ENCODE measurements at regions not wholly inside any gene's neighbourhood (a gene's known extent, or its start where the extent isn't known, plus 50 kb on each side); places are given as distances from the start of the nearest gene placed in this dataset.

DNA sequence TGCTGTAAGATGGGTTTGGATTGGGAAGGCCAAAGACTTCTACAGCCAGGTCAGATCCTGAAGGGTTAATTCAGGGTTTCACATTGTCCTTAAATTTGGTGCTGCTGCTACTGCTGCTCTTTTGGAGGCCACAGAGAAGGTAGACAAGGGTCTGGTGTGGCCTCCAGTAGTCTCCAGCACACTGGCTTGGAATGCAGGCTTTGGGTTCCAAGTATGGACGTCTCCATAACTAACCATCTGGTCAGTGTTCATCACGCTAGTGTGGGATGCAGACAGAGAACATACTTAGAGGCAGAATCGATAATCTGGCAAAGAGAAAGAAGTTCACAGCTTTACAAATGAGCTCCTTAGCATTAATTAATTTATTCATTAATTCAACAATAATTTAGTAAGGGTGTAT lies 154.1 kb downstream of the ZBTB18 start:
- DNase-seq (ENCODE audit: low read depth), result no peak
- TF ChIP-seq, protein P1, sequence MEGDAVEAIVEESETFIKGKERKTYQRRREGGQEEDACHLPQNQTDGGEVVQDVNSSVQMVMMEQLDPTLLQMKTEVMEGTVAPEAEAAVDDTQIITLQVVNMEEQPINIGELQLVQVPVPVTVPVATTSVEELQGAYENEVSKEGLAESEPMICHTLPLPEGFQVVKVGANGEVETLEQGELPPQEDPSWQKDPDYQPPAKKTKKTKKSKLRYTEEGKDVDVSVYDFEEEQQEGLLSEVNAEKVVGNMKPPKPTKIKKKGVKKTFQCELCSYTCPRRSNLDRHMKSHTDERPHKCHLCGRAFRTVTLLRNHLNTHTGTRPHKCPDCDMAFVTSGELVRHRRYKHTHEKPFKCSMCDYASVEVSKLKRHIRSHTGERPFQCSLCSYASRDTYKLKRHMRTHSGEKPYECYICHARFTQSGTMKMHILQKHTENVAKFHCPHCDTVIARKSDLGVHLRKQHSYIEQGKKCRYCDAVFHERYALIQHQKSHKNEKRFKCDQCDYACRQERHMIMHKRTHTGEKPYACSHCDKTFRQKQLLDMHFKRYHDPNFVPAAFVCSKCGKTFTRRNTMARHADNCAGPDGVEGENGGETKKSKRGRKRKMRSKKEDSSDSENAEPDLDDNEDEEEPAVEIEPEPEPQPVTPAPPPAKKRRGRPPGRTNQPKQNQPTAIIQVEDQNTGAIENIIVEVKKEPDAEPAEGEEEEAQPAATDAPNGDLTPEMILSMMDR (IDR thresholded peaks at IDR 0.05; ENCODE audit: control insufficient read depth, insufficient read depth, low read depth, low read length, missing control alignments), result no peak
- H3K4me3 ChIP-seq (ENCODE audit: control insufficient read depth, low read depth, low read length), result no peak overlapping the region

- DNase-seq (ENCODE audit: low read depth), result no peak
- TF ChIP-seq, protein P1 (IDR thresholded peaks at IDR 0.05; ENCODE audit: control insufficient read depth, insufficient read depth, low read depth, low read length, missing control alignments), result no peak
- no peak overlapping the region for H3K4me3 ChIP-seq (ENCODE audit: control insufficient read depth, low read depth, low read length)
Observed at GRCh38 chr1:244205906-244206305, 154.8 kb downstream of the ZBTB18 start.

- TF ChIP-seq, protein P1 (IDR thresholded peaks at IDR 0.05; ENCODE audit: control insufficient read depth, insufficient read depth, low read depth, low read length, missing control alignments), result no peak
- no peak overlapping the region for H3K4me3 ChIP-seq (ENCODE audit: control insufficient read depth, low read depth, low read length)
- peak; percentile 18 for DNase-seq (ENCODE audit: low read depth)
Observed at GRCh38 chr1:244207042-244207934, 156.2 kb downstream of the ZBTB18 start.

DNA sequence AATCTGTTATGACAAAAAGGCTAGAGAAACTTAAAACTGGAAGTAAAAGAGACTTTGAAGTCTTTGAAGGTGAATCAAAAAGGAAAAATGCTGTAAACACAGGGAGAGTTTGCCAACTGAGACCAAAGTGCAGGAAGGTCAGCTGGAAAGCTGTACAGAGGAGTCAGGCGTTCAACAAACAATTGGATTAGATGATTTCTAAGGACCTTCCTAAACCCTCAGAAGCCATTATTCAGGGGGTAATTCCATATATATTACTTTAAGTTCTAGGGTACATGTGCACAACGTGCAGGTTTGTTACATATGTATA lies 156.8 kb downstream of the ZBTB18 start:
- DNase-seq (ENCODE audit: low read depth), result no peak
- no peak overlapping the region for H3K4me3 ChIP-seq (ENCODE audit: control insufficient read depth, low read depth, low read length)
- TF ChIP-seq, protein P1 (IDR thresholded peaks at IDR 0.05; ENCODE audit: control insufficient read depth, insufficient read depth, low read depth, low read length, missing control alignments), result no peak

DNA sequence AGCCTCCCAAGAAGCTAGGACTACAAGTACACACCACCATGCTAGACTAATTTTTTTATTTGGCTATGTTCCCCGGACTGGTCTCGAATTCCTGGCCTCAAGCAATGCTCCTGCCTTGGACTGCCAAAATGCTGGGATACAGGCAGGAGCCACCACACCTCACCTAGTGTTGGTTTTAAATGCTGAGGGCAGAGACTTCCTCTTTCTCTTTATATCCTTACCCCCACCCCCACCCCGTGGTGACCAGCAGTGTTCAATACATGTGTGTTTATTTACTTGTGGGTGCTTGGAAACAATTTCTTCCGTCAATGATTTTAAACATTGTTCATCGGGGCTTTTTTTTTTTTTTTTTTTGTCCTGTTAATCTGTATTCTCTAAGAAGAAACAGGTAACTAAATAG lies 158.9 kb downstream of the ZBTB18 start:
- TF ChIP-seq, protein P1 (IDR thresholded peaks at IDR 0.05; ENCODE audit: control insufficient read depth, insufficient read depth, low read depth, low read length, missing control alignments), result no peak
- DNase-seq (ENCODE audit: low read depth), result no peak
- H3K4me3 ChIP-seq (ENCODE audit: control insufficient read depth, low read depth, low read length), result no peak overlapping the region

DNA sequence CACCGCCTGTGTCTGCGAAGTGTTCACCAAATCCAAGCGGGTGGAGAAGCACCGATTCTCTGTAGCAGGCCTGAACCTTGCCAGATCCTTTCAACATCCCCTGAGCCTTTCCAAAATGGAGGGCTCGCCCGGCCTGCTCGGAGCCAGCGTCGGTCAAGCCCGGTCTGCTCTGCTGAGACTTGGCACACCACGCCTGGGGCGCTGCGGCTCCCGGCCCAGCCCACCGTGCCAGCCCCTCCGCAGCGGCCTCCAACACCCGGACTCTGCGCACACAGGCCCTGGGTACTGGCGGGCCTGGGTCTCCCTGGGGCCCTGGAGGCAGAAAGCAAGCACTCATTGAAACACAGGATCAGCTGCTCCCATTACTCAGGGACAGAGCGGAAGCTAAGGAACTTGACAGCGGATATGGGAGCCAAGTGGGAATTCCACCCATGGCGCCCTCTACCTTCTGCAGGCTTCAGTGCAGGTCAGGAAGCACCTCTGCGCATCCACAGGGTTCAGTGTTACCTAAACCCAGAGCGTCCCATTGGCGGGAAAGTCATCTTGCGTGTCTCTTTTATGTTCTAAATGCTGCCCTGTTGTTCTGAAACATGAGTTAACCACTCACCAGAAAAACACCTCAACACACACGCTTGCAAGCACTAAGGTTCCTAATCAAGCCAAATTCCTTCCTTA lies 159.9 kb downstream of the ZBTB18 start:
- no peak for DNase-seq (ENCODE audit: low read depth)
- H3K4me3 ChIP-seq (ENCODE audit: control insufficient read depth, low read depth, low read length), result no peak overlapping the region
- TF ChIP-seq, protein P1 (IDR thresholded peaks at IDR 0.05; ENCODE audit: control insufficient read depth, insufficient read depth, low read depth, low read length, missing control alignments), result peak; percentile 49
